ENCODE measurements at regions not wholly inside any gene's neighbourhood (a gene's known extent, or its start where the extent isn't known, plus 50 kb on each side); places are given as distances from the start of the nearest gene placed in this dataset.

DNA sequence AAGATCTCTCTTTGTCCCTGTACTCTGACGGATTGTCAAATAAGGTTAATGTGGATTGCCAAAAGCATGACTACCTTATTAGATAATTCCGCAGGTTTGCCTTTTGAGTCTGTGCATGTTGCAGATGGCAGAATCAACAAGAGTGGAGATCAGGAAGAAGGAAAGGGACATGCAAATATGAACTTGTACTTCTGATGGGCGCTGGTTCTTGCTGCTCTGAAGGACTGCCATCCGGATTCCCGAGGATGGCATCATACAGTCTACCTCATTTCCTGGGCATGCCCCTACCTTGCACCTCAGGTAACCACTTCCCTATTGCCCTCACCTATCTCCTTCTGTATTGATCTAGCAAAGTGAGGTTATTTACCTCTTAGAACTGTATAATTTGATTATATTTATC, 504.2 kb downstream of the ACTL7B start:
- intact Hi-C loops (cut with micrococcal nuclease), result no loop called here
- peaks cover 5 to 13% (median 7%) of the 10 kb centered on the region in 7 donors for H3K9me3 Mint-ChIP-seq
- H3K27me3 Mint-ChIP-seq (ENCODE audit: low read depth in 3 of 3), result peaks cover 0 to 5% (median 2%) of the 10 kb centered on the region in 3 donors
- H3K4me2 ChIP-seq (replicated peaks; ENCODE audit: extremely low read depth, low read length, poor library complexity, severe bottlenecking), result no peak overlapping the region
- no peak overlapping the region for H3K9ac ChIP-seq (ENCODE audit: insufficient read depth, low read length, poor library complexity, severe bottlenecking)
- TF ChIP-seq, protein P1, sequence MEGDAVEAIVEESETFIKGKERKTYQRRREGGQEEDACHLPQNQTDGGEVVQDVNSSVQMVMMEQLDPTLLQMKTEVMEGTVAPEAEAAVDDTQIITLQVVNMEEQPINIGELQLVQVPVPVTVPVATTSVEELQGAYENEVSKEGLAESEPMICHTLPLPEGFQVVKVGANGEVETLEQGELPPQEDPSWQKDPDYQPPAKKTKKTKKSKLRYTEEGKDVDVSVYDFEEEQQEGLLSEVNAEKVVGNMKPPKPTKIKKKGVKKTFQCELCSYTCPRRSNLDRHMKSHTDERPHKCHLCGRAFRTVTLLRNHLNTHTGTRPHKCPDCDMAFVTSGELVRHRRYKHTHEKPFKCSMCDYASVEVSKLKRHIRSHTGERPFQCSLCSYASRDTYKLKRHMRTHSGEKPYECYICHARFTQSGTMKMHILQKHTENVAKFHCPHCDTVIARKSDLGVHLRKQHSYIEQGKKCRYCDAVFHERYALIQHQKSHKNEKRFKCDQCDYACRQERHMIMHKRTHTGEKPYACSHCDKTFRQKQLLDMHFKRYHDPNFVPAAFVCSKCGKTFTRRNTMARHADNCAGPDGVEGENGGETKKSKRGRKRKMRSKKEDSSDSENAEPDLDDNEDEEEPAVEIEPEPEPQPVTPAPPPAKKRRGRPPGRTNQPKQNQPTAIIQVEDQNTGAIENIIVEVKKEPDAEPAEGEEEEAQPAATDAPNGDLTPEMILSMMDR (IDR thresholded peaks at IDR 0.05), result no peak
- H4K20me1 ChIP-seq (ENCODE audit: insufficient read depth, low read length), result no peaks in the 10 kb centered on the region
- H3K27me3 ChIP-seq (ENCODE audit: control insufficient read depth in 2 of 2, insufficient read depth in 2 of 2, low read length in 2 of 2), result peaks cover 0 to 2% of the 10 kb centered on the region in 2 donors
- no peak overlapping the region for H3K4me3 ChIP-seq (replicated peaks in 1 of 3; ENCODE audit: low read depth in 2 of 3, low read length in 3 of 3)
- H3K27ac Mint-ChIP-seq, result no peak overlapping the region
- no peak overlapping the region for H3K27ac ChIP-seq (ENCODE audit: low read depth in 1 of 2, low read length in 2 of 2)
- H3K4me1 ChIP-seq (ENCODE audit: control insufficient read depth in 1 of 2, insufficient read depth in 2 of 2, low read length in 2 of 2), result no peaks in the 10 kb centered on the region
- no peaks in the 10 kb centered on the region for H3K9me3 ChIP-seq (replicated peaks in 1 of 2; ENCODE audit: control insufficient read depth in 1 of 2, insufficient read depth in 1 of 2, low read length in 2 of 2)
- no peaks in the 10 kb centered on the region for H3K36me3 Mint-ChIP-seq
- 100% methylated on average over 1 of the region's 5 CpGs for WGBS (ENCODE audit: insufficient coverage)
- H3K4me3 Mint-ChIP-seq, result no peak overlapping the region
- no peak overlapping the region for H2AFZ ChIP-seq (ENCODE audit: insufficient read depth, low read depth, low read length, poor library complexity, severe bottlenecking)
- H3K4me1 Mint-ChIP-seq, result no peaks in the 10 kb centered on the region
- H3K36me3 ChIP-seq (replicated peaks in 1 of 2; ENCODE audit: control insufficient read depth in 1 of 2, insufficient read depth in 2 of 2, low read length in 2 of 2), result no peaks in the 10 kb centered on the region
- no peaks in the 10 kb centered on the region for H3K79me2 ChIP-seq (ENCODE audit: insufficient read depth, low read length)
- no peak for DNase-seq

DNA sequence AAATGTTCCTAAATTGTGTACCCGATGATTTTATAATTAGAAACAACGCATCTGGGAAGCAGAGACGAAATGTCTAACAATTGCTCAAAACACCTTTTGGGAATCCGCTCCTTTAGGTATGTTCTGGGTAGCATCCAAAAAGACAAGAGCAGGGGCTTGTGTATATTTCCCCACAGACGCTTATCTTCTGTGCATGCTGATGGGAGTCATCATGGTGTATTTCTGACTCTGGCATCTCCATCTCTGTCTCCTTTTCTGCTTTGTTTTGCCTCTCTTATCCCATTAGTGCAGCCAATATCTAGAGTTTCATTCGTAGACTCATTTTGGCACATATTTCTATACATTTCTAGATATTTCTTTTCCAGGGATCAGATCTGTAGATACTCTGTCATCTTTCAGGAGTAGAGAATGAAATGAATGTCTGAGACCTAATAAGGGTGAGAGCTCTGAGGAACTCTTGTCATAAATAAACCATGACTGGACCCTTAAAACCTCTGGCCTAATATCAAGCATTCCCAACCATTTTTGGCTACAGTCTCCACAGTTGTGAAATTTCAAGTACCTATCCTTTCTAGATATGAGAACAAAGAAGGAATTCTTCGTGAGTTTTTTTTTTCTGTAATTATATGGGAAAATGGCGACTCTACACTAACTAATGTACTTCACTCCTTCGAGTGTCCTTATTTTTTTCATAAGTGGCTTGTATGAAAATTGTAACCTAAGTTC, 508.2 kb downstream of the ACTL7B start:
- no peak for DNase-seq
- H3K36me3 Mint-ChIP-seq, result no peaks in the 10 kb centered on the region
- WGBS (ENCODE audit: insufficient coverage), result 100% methylated on average over 1 of the region's 9 CpGs
- H3K4me1 ChIP-seq (ENCODE audit: control insufficient read depth in 1 of 2, insufficient read depth in 2 of 2, low read length in 2 of 2), result no peaks in the 10 kb centered on the region
- H3K27me3 ChIP-seq (ENCODE audit: control insufficient read depth in 2 of 2, insufficient read depth in 2 of 2, low read length in 2 of 2), result no peaks in the 10 kb centered on the region
- H2AFZ ChIP-seq (ENCODE audit: insufficient read depth, low read depth, low read length, poor library complexity, severe bottlenecking), result no peak overlapping the region
- H3K4me2 ChIP-seq (replicated peaks; ENCODE audit: extremely low read depth, low read length, poor library complexity, severe bottlenecking), result no peak overlapping the region
- H3K27ac ChIP-seq (ENCODE audit: low read depth in 1 of 2, low read length in 2 of 2), result no peak overlapping the region
- no peaks in the 10 kb centered on the region for H3K36me3 ChIP-seq (replicated peaks in 1 of 2; ENCODE audit: control insufficient read depth in 1 of 2, insufficient read depth in 2 of 2, low read length in 2 of 2)
- H4K20me1 ChIP-seq (ENCODE audit: insufficient read depth, low read length), result no peaks in the 10 kb centered on the region
- no peak overlapping the region for H3K4me3 ChIP-seq (replicated peaks in 1 of 3; ENCODE audit: low read depth in 2 of 3, low read length in 3 of 3)
- TF ChIP-seq, protein P1 (IDR thresholded peaks at IDR 0.05), result no peak
- H3K27me3 Mint-ChIP-seq (ENCODE audit: low read depth in 3 of 3), result peaks cover 0 to 5% (median 2%) of the 10 kb centered on the region in 3 donors
- H3K27ac Mint-ChIP-seq, result no peak overlapping the region
- peaks cover 0 to 5% (median 4%) of the 10 kb centered on the region in 7 donors for H3K9me3 Mint-ChIP-seq
- no peak overlapping the region for H3K4me3 Mint-ChIP-seq
- no peak overlapping the region for H3K9ac ChIP-seq (ENCODE audit: insufficient read depth, low read length, poor library complexity, severe bottlenecking)
- H3K4me1 Mint-ChIP-seq, result no peaks in the 10 kb centered on the region
- intact Hi-C loops (cut with micrococcal nuclease), result no loop called here
- H3K79me2 ChIP-seq (ENCODE audit: insufficient read depth, low read length), result no peaks in the 10 kb centered on the region
- no peaks in the 10 kb centered on the region for H3K9me3 ChIP-seq (replicated peaks in 1 of 2; ENCODE audit: control insufficient read depth in 1 of 2, insufficient read depth in 1 of 2, low read length in 2 of 2)

Data from CD14-positive monocyte (primary cell).